ENCODE measurements at regions not wholly inside any gene's neighbourhood (a gene's known extent, or its start where the extent isn't known, plus 50 kb on each side); places are given as distances from the start of the nearest gene placed in this dataset.

GRCh38 chr22:48559647-48560388 lies 1267.9 kb downstream of the BRD1 start:
- Mint-ChIP-seq H3K36me3 (no peaks in the 10 kb centered on the region), H3K9me3 (no peaks in the 10 kb centered on the region), H3K27me3 (ENCODE audit: low read depth in 2 of 2) (no peaks in the 10 kb centered on the region), H3K4me3 (no peak overlapping the region), H3K27ac (no peak overlapping the region), H3K4me1 (no peaks in the 10 kb centered on the region)
- H3K4me1 ChIP-seq (ENCODE audit: control insufficient read depth, insufficient read depth, low read length): no peaks in the 10 kb centered on the region
- ATAC-seq: no peak
- no peak overlapping the region for H3K4me3 ChIP-seq (ENCODE audit: low read length)
- no peaks in the 10 kb centered on the region for H3K27me3 ChIP-seq (ENCODE audit: control insufficient read depth, insufficient read depth, low read length)
- WGBS (ENCODE audit: insufficient coverage): 66% methylated on average over 38 of the region's 38 CpGs
- DNase-seq: no peak
- H3K9me3 ChIP-seq (ENCODE audit: control insufficient read depth, insufficient read depth, low read length): no peaks in the 10 kb centered on the region
- TF ChIP-seq CTCF (IDR thresholded peaks at IDR 0.05): no peak
- intact Hi-C loops (cut with micrococcal nuclease): no loop called here
- no peak overlapping the region for H3K27ac ChIP-seq (ENCODE audit: low read length)
- H3K36me3 ChIP-seq (ENCODE audit: control insufficient read depth, insufficient read depth, low read length): no peaks in the 10 kb centered on the region

- Histone ChIP-seq H3K4me3 (ENCODE audit: low read length) (no peak overlapping the region), H3K27me3 (ENCODE audit: control insufficient read depth, insufficient read depth, low read length) (no peaks in the 10 kb centered on the region), H3K9me3 (ENCODE audit: control insufficient read depth, insufficient read depth, low read length) (no peaks in the 10 kb centered on the region), H3K4me1 (ENCODE audit: control insufficient read depth, insufficient read depth, low read length) (no peaks in the 10 kb centered on the region), H3K36me3 (ENCODE audit: control insufficient read depth, insufficient read depth, low read length) (no peaks in the 10 kb centered on the region), H3K27ac (ENCODE audit: low read length) (no peak overlapping the region)
- Mint-ChIP-seq H3K27ac (no peak overlapping the region), H3K4me3 (no peak overlapping the region), H3K36me3 (no peaks in the 10 kb centered on the region), H3K4me1 (no peaks in the 10 kb centered on the region), H3K9me3 (no peaks in the 10 kb centered on the region), H3K27me3 (ENCODE audit: low read depth in 2 of 2) (no peaks in the 10 kb centered on the region)
- intact Hi-C loops (cut with micrococcal nuclease): no loop called here
- 88% methylated on average over 25 of the region's 25 CpGs for WGBS (ENCODE audit: insufficient coverage)
- DNase-seq (no peak), ATAC-seq (no peak)
- no peak for TF ChIP-seq CTCF (IDR thresholded peaks at IDR 0.05)
Measured at GRCh38 chr22:48558606-48559402, 1268.9 kb downstream of the BRD1 start.

- H3K9me3 Mint-ChIP-seq: no peaks in the 10 kb centered on the region
- H3K27ac Mint-ChIP-seq: no peak overlapping the region
- H3K36me3 Mint-ChIP-seq: no peaks in the 10 kb centered on the region
- no peak for ATAC-seq
- H3K4me3 Mint-ChIP-seq: no peak overlapping the region
- intact Hi-C loops (cut with micrococcal nuclease): no loop called here
- Histone ChIP-seq H3K27me3 (ENCODE audit: control insufficient read depth, insufficient read depth, low read length) (no peaks in the 10 kb centered on the region), H3K36me3 (ENCODE audit: control insufficient read depth, insufficient read depth, low read length) (no peaks in the 10 kb centered on the region), H3K4me3 (ENCODE audit: low read length) (no peak overlapping the region), H3K4me1 (ENCODE audit: control insufficient read depth, insufficient read depth, low read length) (no peaks in the 10 kb centered on the region), H3K27ac (ENCODE audit: low read length) (no peak overlapping the region), H3K9me3 (ENCODE audit: control insufficient read depth, insufficient read depth, low read length) (no peaks in the 10 kb centered on the region)
- H3K4me1 Mint-ChIP-seq: no peaks in the 10 kb centered on the region
- peaks cover 0 to 2% of the 10 kb centered on the region in 2 donors for H3K27me3 Mint-ChIP-seq (ENCODE audit: low read depth in 2 of 2)
- WGBS (ENCODE audit: insufficient coverage): 95% methylated on average over 12 of the region's 12 CpGs
- DNase-seq: no peak
- no peak for TF ChIP-seq CTCF (IDR thresholded peaks at IDR 0.05)
Measured at GRCh38 chr22:48558016-48558415, 1269.7 kb downstream of the BRD1 start.
